H9 (cell line): ENCODE measurements at regions not wholly inside any gene's neighbourhood (a gene's known extent, or its start where the extent isn't known, plus 50 kb on each side); places are given as distances from the start of the nearest gene placed in this dataset.

ENCODE experiments used
- DNase-seq: peaks from one replicate; pipeline ENCODE4 v3.0.0-alpha.2; 2017
- H2AFZ ChIP-seq: one replicate; pipeline ENCODE4 v1.6.1; 2013; ENCODE audit warnings: mild to moderate bottlenecking, low read length, control low read depth, moderate library complexity
- H2AK5ac ChIP-seq: 2 replicates; pipeline ENCODE4 v1.6.1; 2013; ENCODE audit warnings: low read length, control low read depth, mixed read lengths; ENCODE audit not compliant: insufficient read length
- H2BK120ac ChIP-seq: one replicate; pipeline ENCODE4 v1.6.1; 2013; ENCODE audit warnings: low read depth, mild to moderate bottlenecking, low read length, control low read depth, inconsistent platforms; ENCODE audit not compliant: poor library complexity, severe bottlenecking
- H2BK12ac ChIP-seq: 2 replicates; pipeline ENCODE4 v1.6.1; 2013; ENCODE audit warnings: low read length, control low read depth, mixed read lengths, low read depth; ENCODE audit not compliant: insufficient read length
- H2BK15ac ChIP-seq: 2 replicates; pipeline ENCODE4 v1.6.1; 2013; ENCODE audit warnings: low read depth, low read length, control low read depth
- H2BK20ac ChIP-seq: one replicate; pipeline ENCODE4 v1.6.1; 2013; ENCODE audit warnings: low read depth, mild to moderate bottlenecking, low read length, control low read depth, inconsistent platforms; ENCODE audit not compliant: poor library complexity, severe bottlenecking
- H2BK5ac ChIP-seq: 2 replicates; pipeline ENCODE4 v1.6.1; 2013; ENCODE audit warnings: low read length, control low read depth, mixed read lengths; ENCODE audit not compliant: insufficient read length
- H3K14ac ChIP-seq: 2 replicates; pipeline ENCODE4 v1.6.1; 2013; ENCODE audit warnings: low read length, control low read depth; ENCODE audit not compliant: insufficient read depth
- H3K18ac ChIP-seq: 2 replicates; pipeline ENCODE4 v1.6.1; 2013; ENCODE audit warnings: low read depth, mild to moderate bottlenecking, mixed read lengths, low read length, control low read depth; ENCODE audit not compliant: insufficient read length
- H3K23ac ChIP-seq: 2 replicates; pipeline ENCODE4 v1.6.1; 2013; ENCODE audit warnings: low read length, control low read depth, mixed read lengths, low read depth; ENCODE audit not compliant: insufficient read length
- H3K23me2 ChIP-seq: 2 replicates; pipeline ENCODE4 v1.6.1; 2013; ENCODE audit warnings: low read depth, mild to moderate bottlenecking, mixed read lengths, low read length, control low read depth; ENCODE audit not compliant: insufficient read length, poor library complexity, severe bottlenecking
- H3K27ac ChIP-seq: 2 replicates; pipeline ENCODE4 v1.5.1; 2013; ENCODE audit warnings: low read length, control low read depth, mixed read lengths, low read depth; ENCODE audit not compliant: insufficient read length
- H3K27me3 ChIP-seq: 2 replicates; pipeline ENCODE4 v1.6.1; 2013; ENCODE audit warnings: low read length, control low read depth, inconsistent platforms; ENCODE audit not compliant: insufficient read depth
- H3K4ac ChIP-seq: 2 replicates; pipeline ENCODE4 v1.6.1; 2013; ENCODE audit warnings: low read depth, mild to moderate bottlenecking, control low read depth, inconsistent platforms, low read length, moderate library complexity
- H3K4me1 ChIP-seq: 2 replicates; pipeline ENCODE4 v1.6.1; 2013; ENCODE audit warnings: low read length, control low read depth, inconsistent platforms; ENCODE audit not compliant: insufficient read depth
- H3K4me2 ChIP-seq: 2 replicates; pipeline ENCODE4 v1.6.1; 2013; ENCODE audit warnings: low read length, control low read depth, mixed read lengths; ENCODE audit not compliant: insufficient read length, insufficient read depth
- H3K56ac ChIP-seq: 2 replicates; pipeline ENCODE4 v1.6.1; 2013; ENCODE audit warnings: low read depth, mild to moderate bottlenecking, mixed read lengths, low read length, control low read depth; ENCODE audit not compliant: insufficient read length
- H3K79me1 ChIP-seq: 2 replicates; pipeline ENCODE4 v1.6.1; 2013; ENCODE audit warnings: low read depth, mild to moderate bottlenecking, moderate library complexity, low read length, control low read depth, inconsistent platforms; ENCODE audit not compliant: insufficient read depth, poor library complexity, severe bottlenecking
- H3K79me2 ChIP-seq: 2 replicates; pipeline ENCODE4 v1.6.1; 2013; ENCODE audit warnings: low read length, control low read depth, inconsistent platforms; ENCODE audit not compliant: insufficient read depth
- H3K9ac ChIP-seq: 2 replicates; pipeline ENCODE4 v1.6.1; 2013; ENCODE audit warnings: low read length, control low read depth, mixed read lengths; ENCODE audit not compliant: insufficient read length; ENCODE audit errors: extremely low read depth
- H3K9me3 ChIP-seq: one replicate; pipeline ENCODE4 v1.6.1; 2013; ENCODE audit warnings: low read depth, low read length, inconsistent platforms; ENCODE audit not compliant: control insufficient read depth
- H3T11ph ChIP-seq: one replicate; pipeline ENCODE4 v1.6.1; 2013; ENCODE audit warnings: mild to moderate bottlenecking, low read length, control low read depth, inconsistent platforms
- H4K20me1 ChIP-seq: one replicate; pipeline ENCODE4 v1.6.1; 2013; ENCODE audit not compliant: control insufficient read depth, insufficient read length, insufficient read depth
- H4K5ac ChIP-seq: 2 replicates; pipeline ENCODE4 v1.6.1; 2013; ENCODE audit warnings: low read depth, mild to moderate bottlenecking, mixed read lengths, low read length, control low read depth; ENCODE audit not compliant: insufficient read length
- H4K8ac ChIP-seq: replicated peaks from 2 replicates; pipeline ENCODE4 v1.6.1; 2013; ENCODE audit warnings: low read length, control low read depth, mixed read lengths, low read depth; ENCODE audit not compliant: insufficient read length
- H4K91ac ChIP-seq: 2 replicates; pipeline ENCODE4 v1.6.1; 2013; ENCODE audit warnings: low read depth, mild to moderate bottlenecking, moderate library complexity, mixed read lengths, low read length, control low read depth; ENCODE audit not compliant: insufficient read length
- H3K27ac Mint-ChIP-seq, 3 experiments: 2 replicates in 2 of 3; 3 replicates in 1 of 3; pipeline ENCODE4 v1.8.0; 2020 to 2021; ENCODE audit warnings: mixed read lengths in 3 of 3, mild to moderate bottlenecking in 1 of 3, moderate library complexity in 1 of 3
- H3K27me3 Mint-ChIP-seq: 2 replicates; pipeline ENCODE4 v1.8.0; 2021; ENCODE audit warnings: low read depth, mild to moderate bottlenecking, moderate library complexity, mixed read lengths
- H3K36me3 Mint-ChIP-seq, 3 experiments: 2 replicates in 2 of 3; 3 replicates in 1 of 3; pipeline ENCODE4 v1.8.0; 2020 to 2021; ENCODE audit warnings: low read depth in 3 of 3, mixed read lengths in 3 of 3; ENCODE audit not compliant: insufficient read depth in 1 of 3
- H3K4me1 Mint-ChIP-seq, 2 experiments: 2 replicates each; pipeline ENCODE4 v1.8.0; 2020; ENCODE audit warnings: mixed read lengths in 2 of 2
- H3K4me3 Mint-ChIP-seq, 2 experiments: 2 replicates in 1 of 2; 3 replicates in 1 of 2; pipeline ENCODE4 v1.8.0; 2020 to 2021; ENCODE audit warnings: mild to moderate bottlenecking in 2 of 2, mixed read lengths in 2 of 2, moderate library complexity in 1 of 2
- H3K9me3 Mint-ChIP-seq, 2 experiments: 2 replicates in 1 of 2; 3 replicates in 1 of 2; pipeline ENCODE4 v1.8.0; 2020; ENCODE audit warnings: mild to moderate bottlenecking in 2 of 2, mixed read lengths in 2 of 2, moderate library complexity in 1 of 2
- CTCF ChIP-seq: fragments of 200-600 bp; sonication (generic); conservative IDR thresholded peaks from 3 replicates; pipeline ENCODE4 v1.8.0; 2021; ENCODE audit warnings: antibody characterized with exemption, mild to moderate bottlenecking
- WGBS: extraction: QIAGEN DNeasy Blood & Tissue Kit; methylation state at CpG from one replicate; pipeline ENCODE4 v1.1.7; 2013; ENCODE audit warnings: missing lambda C conversion rate, low lambda C conversion rate, mixed read lengths; ENCODE audit not compliant: insufficient read length; ENCODE audit errors: extremely low coverage; 5-methylcytosine and 5-hydroxymethylcytosine counted together

DNA sequence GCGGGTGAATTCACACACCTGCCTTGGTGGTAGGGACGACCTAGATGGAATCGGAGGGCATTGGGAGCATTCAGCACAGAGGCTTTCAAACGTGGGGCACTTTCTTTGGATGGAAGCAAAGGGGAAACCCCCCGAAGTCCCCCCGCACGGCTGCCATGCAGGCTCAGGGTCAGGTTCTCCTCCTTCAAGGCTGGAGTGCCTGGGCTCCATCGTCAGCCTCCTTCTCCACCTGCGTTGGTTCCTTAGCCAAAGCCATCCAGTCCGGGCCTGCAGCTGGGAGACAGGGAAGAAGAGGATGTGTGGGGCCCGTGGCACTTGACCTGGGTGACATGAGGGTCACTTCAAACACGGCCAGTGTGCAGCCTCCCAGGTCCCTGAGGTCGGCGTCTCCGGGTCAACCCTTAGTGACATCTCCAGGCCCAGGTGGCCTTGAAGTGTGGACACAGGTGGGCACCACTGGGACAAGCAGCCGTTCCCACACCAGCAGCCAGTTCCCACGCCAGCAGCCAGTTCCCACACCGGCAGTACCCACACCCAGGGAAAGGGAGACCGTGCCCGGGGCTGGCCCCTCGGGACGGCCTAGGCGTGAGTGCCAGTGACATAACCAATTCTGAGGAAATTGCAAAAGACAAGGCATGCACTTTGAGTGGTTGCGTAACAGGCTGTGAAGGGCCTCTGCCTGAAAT, 116.0 kb downstream of the SOX1 start:
- peaks cover 26% of the 10 kb centered on the region for H3K27me3 Mint-ChIP-seq
- no peak overlapping the region for H3K27ac Mint-ChIP-seq
- no peak overlapping the region for H2AFZ ChIP-seq
- no peak overlapping the region for H3K14ac ChIP-seq
- H4K20me1 ChIP-seq: no peaks in the 10 kb centered on the region
- H4K8ac ChIP-seq: no peak overlapping the region
- H2BK120ac ChIP-seq: no peak overlapping the region
- peaks cover 3 to 6% of the 10 kb centered on the region in 2 experiments; a peak in 2 of 4 replicates for H3K4me1 Mint-ChIP-seq
- no peak overlapping the region for H3K9ac ChIP-seq
- H2AK5ac ChIP-seq: no peak overlapping the region
- no peaks in the 10 kb centered on the region for H3K23me2 ChIP-seq
- no peak overlapping the region for H3K4ac ChIP-seq
- no peaks in the 10 kb centered on the region for H3K9me3 ChIP-seq
- no peak overlapping the region for H4K5ac ChIP-seq
- H3K18ac ChIP-seq: no peak overlapping the region
- no peaks in the 10 kb centered on the region for H3K4me1 ChIP-seq
- no peak overlapping the region for H4K91ac ChIP-seq
- H2BK12ac ChIP-seq: no peak overlapping the region
- H3K23ac ChIP-seq: no peak overlapping the region
- H3K4me3 Mint-ChIP-seq: no peak overlapping the region
- H3K9me3 Mint-ChIP-seq: peaks cover 0 to 3% of the 10 kb centered on the region in 2 experiments; a peak in 1 of 5 replicates
- no peak overlapping the region for H2BK15ac ChIP-seq
- no peaks in the 10 kb centered on the region for H3K79me2 ChIP-seq
- no peaks in the 10 kb centered on the region; a peak in 1 of 7 replicates for H3K36me3 Mint-ChIP-seq
- no peaks in the 10 kb centered on the region for H3K27me3 ChIP-seq
- no peak for TF ChIP-seq CTCF
- no CpG with 5 or more reads among the region's 24 CpGs for WGBS
- H3K79me1 ChIP-seq: no peaks in the 10 kb centered on the region
- no peak overlapping the region for H3K4me2 ChIP-seq
- H3T11ph ChIP-seq: no peak overlapping the region
- no peak for DNase-seq
- H2BK20ac ChIP-seq: no peak overlapping the region
- no peak overlapping the region for H3K56ac ChIP-seq
- H3K27ac ChIP-seq: no peak overlapping the region
- no peak overlapping the region for H2BK5ac ChIP-seq
